HCT116 (cell line): ENCODE measurements at regions not wholly inside any gene's neighbourhood (a gene's known extent, or its start where the extent isn't known, plus 50 kb on each side); places are given as distances from the start of the nearest gene placed in this dataset.

ENCODE experiments used
- ATAC-seq: fragments of 200-7000 bp; cut with Tn5 transposase; 2 replicates; pipeline ENCODE4 v1.9.1; 2020; ENCODE audit warnings: mild to moderate bottlenecking, moderate library complexity
- BruUV-seq: library from RNA; stranded (reverse); fragments of 400-500 nt; replicated peaks from 2 replicates; lab custom pipeline; 2021; lab: Mats Ljungman, UMichigan
- CTCF ChIA-PET: fragments of 300-600 bp; sonication (Branson Sonifier 250); formaldehyde crosslinking; loops from one replicate; lab custom pipeline; 2021; ENCODE audit warnings: antibody characterized with exemption; lab: Charles Lee
- POLR2A ChIA-PET: fragments of 300-600, 350-600 bp; sonication (Branson Sonifier 250); formaldehyde crosslinking; loops from one replicate; lab custom pipeline; 2021; ENCODE audit warnings: antibody characterized with exemption; lab: Charles Lee
- RAD21 ChIA-PET, 2 experiments: fragments of 300-600 bp; sonication (Branson Sonifier 250); formaldehyde crosslinking; loops; one replicate each; lab custom pipeline; 2023; ENCODE audit warnings: low total read pairs in 2 of 2; ENCODE audit not compliant: uncharacterized antibody in 2 of 2, unreplicated experiment in 2 of 2, low non-redundant PET in 1 of 2; lab: Charles Lee
- DNase-seq: peaks from one replicate; pipeline ENCODE4 v3.0.0-alpha.2; 2010; ENCODE audit warnings: low read depth, low spot score
- H2AFZ ChIP-seq: fragments of 200-600 bp; shearing (Covaris generic), sonication (generic); 2 replicates; pipeline ENCODE4 v1.6.1; 2017; ENCODE audit warnings: low read depth, mixed run types, mixed read lengths, antibody characterized with exemption, low read length; ENCODE audit not compliant: poor library complexity, severe bottlenecking
- H3K27ac ChIP-seq: 2 replicates; pipeline ENCODE4 v1.5.1; 2012; ENCODE audit warnings: low read depth, low read length
- H3K27me3 ChIP-seq: fragments of 200-600 bp; sonication (generic); 2 replicates; pipeline ENCODE4 v1.6.1; 2016; ENCODE audit warnings: mixed run types, low read length, mixed read lengths; ENCODE audit not compliant: insufficient read depth
- H3K36me3 ChIP-seq, 2 experiments: fragments of 200-500 bp in 1 of 2; fragments of 200-600 bp in 1 of 2; sonication (Bioruptor generic) in 1 of 2; sonication (generic) in 1 of 2; 2 replicates each; pipeline versions ENCODE4 v1.5.1 to v1.6.1; 2014 to 2016; ENCODE audit warnings: low read length in 2 of 2, inconsistent platforms in 1 of 2, mixed read lengths in 1 of 2, mixed run types in 1 of 2; ENCODE audit not compliant: insufficient read depth in 2 of 2, control insufficient read depth in 1 of 2
- H3K4me1 ChIP-seq, 2 experiments: fragments of 200-600 bp in 1 of 2; sonication (generic) in 1 of 2; 2 replicates each; pipeline versions ENCODE4 v1.5.1 to v1.6.1; 2012 to 2017; ENCODE audit warnings: low read length in 2 of 2, inconsistent platforms in 1 of 2, mild to moderate bottlenecking in 1 of 2, mixed read lengths in 1 of 2, mixed run types in 1 of 2, moderate library complexity in 1 of 2; ENCODE audit not compliant: insufficient read depth in 2 of 2, control insufficient read depth in 1 of 2
- H3K4me2 ChIP-seq: fragments of 200-600 bp; sonication (generic); 2 replicates; pipeline ENCODE4 v1.6.1; 2017; ENCODE audit warnings: mixed run types, low read length, mixed read lengths
- H3K4me3 ChIP-seq, 2 experiments: fragments of 200-600 bp in 1 of 2; sonication (generic) in 1 of 2; replicated peaks in 1 of 2; 2 replicates each; pipeline ENCODE4 v1.5.1; 2011 to 2016; ENCODE audit warnings: low read length in 2 of 2, control low read depth in 1 of 2, low read depth in 1 of 2, mild to moderate bottlenecking in 1 of 2, mixed read lengths in 1 of 2, mixed run types in 1 of 2
- H3K79me2 ChIP-seq: fragments of 200-600 bp; sonication (generic); 2 replicates; pipeline ENCODE4 v1.6.1; 2017; ENCODE audit warnings: mild to moderate bottlenecking, mixed run types, low read length, moderate library complexity, mixed read lengths; ENCODE audit not compliant: insufficient read depth
- H3K9ac ChIP-seq: fragments of 200-600 bp; sonication (generic); 2 replicates; pipeline ENCODE4 v1.6.1; 2016; ENCODE audit warnings: low read length, mixed read lengths
- H3K9me2 ChIP-seq: fragments of 200-600 bp; sonication (generic), shearing (Covaris generic); 2 replicates; pipeline ENCODE4 v1.6.1; 2017; ENCODE audit warnings: mixed run types, mild to moderate bottlenecking, moderate library complexity; ENCODE audit not compliant: insufficient read depth
- H3K9me3 ChIP-seq, 2 experiments: fragments of 200-500 bp in 1 of 2; fragments of 200-600 bp in 1 of 2; sonication (Bioruptor generic) in 1 of 2; sonication (generic) in 1 of 2; 2 replicates each; pipeline ENCODE4 v1.6.1; 2014 to 2017; ENCODE audit warnings: low read length in 2 of 2, mixed read lengths in 2 of 2, inconsistent platforms in 1 of 2, low read depth in 1 of 2, mild to moderate bottlenecking in 1 of 2, mixed run types in 1 of 2, moderate library complexity in 1 of 2; ENCODE audit not compliant: control insufficient read depth in 1 of 2, insufficient read depth in 1 of 2
- H4K20me1 ChIP-seq: fragments of 200-600 bp; sonication (generic), shearing (Covaris generic); 2 replicates; pipeline ENCODE4 v1.6.1; 2017; ENCODE audit warnings: mixed run types, mild to moderate bottlenecking, moderate library complexity; ENCODE audit not compliant: insufficient read depth
- CBX3 ChIP-seq: IDR thresholded peaks from 2 replicates; pipeline ENCODE4 v1.6.1; 2012; ENCODE audit warnings: low read depth
- EZH2 ChIP-seq: fragments of 200-600 bp; sonication (generic); IDR thresholded peaks from 2 replicates; pipeline ENCODE4 v1.6.1; 2017; ENCODE audit warnings: antibody characterized with exemption, mixed run types
- EZH2phosphoT487 ChIP-seq: fragments of 200-600 bp; IDR thresholded peaks from 2 replicates; pipeline ENCODE4 v1.6.1; 2018; ENCODE audit warnings: antibody characterized with exemption, borderline replicate concordance
- JUND ChIP-seq: IDR thresholded peaks from 2 replicates; pipeline ENCODE4 v1.6.1; 2012
- POLR2AphosphoS5 ChIP-seq: IDR thresholded peaks from 2 replicates; pipeline ENCODE4 v1.6.1; 2011; ENCODE audit warnings: mild to moderate bottlenecking, low read depth, low read length, moderate library complexity
- SP1 ChIP-seq: IDR thresholded peaks from 2 replicates; pipeline ENCODE4 v1.6.1; 2012; ENCODE audit warnings: low read depth
- SRF ChIP-seq: IDR thresholded peaks from 2 replicates; pipeline ENCODE4 v1.6.1; 2012; ENCODE audit warnings: low read depth
- TCF7L2 ChIP-seq: IDR thresholded peaks from 2 replicates; pipeline ENCODE4 v1.7.0; 2011; ENCODE audit warnings: borderline replicate concordance, inconsistent platforms; ENCODE audit not compliant: insufficient read depth, insufficient read length; ENCODE audit errors: extremely low read depth
- YY1 ChIP-seq: IDR thresholded peaks from 2 replicates; pipeline ENCODE4 v1.6.1; 2011; ENCODE audit warnings: low read length, low read depth, moderate library complexity, mild to moderate bottlenecking; ENCODE audit not compliant: insufficient replicate concordance; ENCODE audit errors: extremely low read depth
- ZNF274 ChIP-seq: fragments of 200-500 bp; sonication (Bioruptor generic); IDR thresholded peaks from 2 replicates; pipeline ENCODE4 v1.6.1; 2014; ENCODE audit warnings: mild to moderate bottlenecking, low read depth, low read length, inconsistent platforms
- intact Hi-C: fragments of 100-400 bp; cut with micrococcal nuclease; formaldehyde crosslinking; loops from 2 replicates; pipeline ENCODE4 v1.10.0; 2022
- TF ChIP-seq, protein P1 (sequence below): IDR thresholded peaks from 2 replicates; pipeline ENCODE4 v1.6.1; 2012; ENCODE audit warnings: low read depth
- TF ChIP-seq, protein P2 (sequence below): IDR thresholded peaks from 2 replicates; pipeline ENCODE4 v1.6.1; 2012
- TF ChIP-seq, protein P3 (sequence below), 3 experiments: fragments of 200-600 bp in 1 of 3; sonication (generic) in 1 of 3; IDR thresholded peaks in 2 of 3; conservative IDR thresholded peaks in 1 of 3; 2 replicates each; pipeline ENCODE4 v1.5.1; 2012 to 2017; ENCODE audit warnings: low read depth in 2 of 3, low read length in 2 of 3, antibody characterized with exemption in 1 of 3, borderline replicate concordance in 1 of 3, control low read depth in 1 of 3, mild to moderate bottlenecking in 1 of 3, mixed read lengths in 1 of 3, mixed run types in 1 of 3, moderate library complexity in 1 of 3; ENCODE audit not compliant: insufficient read depth in 1 of 3

DNA sequence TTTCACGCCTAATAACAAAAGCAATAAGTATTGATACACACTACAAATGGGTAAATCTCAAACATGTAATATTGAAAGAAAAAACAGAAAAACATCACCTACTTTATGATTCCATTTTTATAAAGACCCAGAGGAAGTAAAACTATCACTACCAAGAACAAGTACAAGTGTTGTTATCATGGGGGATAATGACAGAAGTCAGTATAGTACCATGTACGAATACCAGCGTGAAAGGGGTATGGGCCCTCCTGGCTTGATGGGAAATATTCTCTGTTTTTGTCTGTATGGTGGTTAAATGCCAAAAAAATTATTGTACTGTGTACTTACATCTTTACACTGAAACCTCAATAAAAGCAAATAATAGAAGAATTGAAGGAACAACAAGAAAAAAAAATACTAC is 665.7 kb downstream of the TMEM182 start:
- Histone ChIP-seq H3K27me3 (no peaks in the 10 kb centered on the region), H3K4me1 (no peaks in the 10 kb centered on the region), H3K9me2 (no peaks in the 10 kb centered on the region), H3K4me2 (no peak overlapping the region), H4K20me1 (no peaks in the 10 kb centered on the region), H3K36me3 (no peaks in the 10 kb centered on the region), H3K9ac (no peak overlapping the region), H3K27ac (no peak overlapping the region), H3K9me3 (peaks cover 19 to 23% of the 10 kb centered on the region in 2 experiments; a peak in 2 of 4 replicates), H2AFZ (no peak overlapping the region), H3K79me2 (no peaks in the 10 kb centered on the region), H3K4me3 (no peak overlapping the region)
- no peak for ATAC-seq
- ChIA-PET RAD21 (no interaction called here), POLR2A (no interaction called here), CTCF (no interaction called here)
- BruUV-seq: no TSS peak
- DNase-seq: no peak
- intact Hi-C loops: no loop called here
- TF ChIP-seq TCF7L2 (no peak), JUND (no peak), EZH2 (no peak), SRF (no peak), SP1 (no peak), POLR2AphosphoS5 (no peak), EZH2phosphoT487 (no peak), CBX3 (no peak), YY1 (no peak), ZNF274 (no peak)
- TF ChIP-seq, protein P1, sequence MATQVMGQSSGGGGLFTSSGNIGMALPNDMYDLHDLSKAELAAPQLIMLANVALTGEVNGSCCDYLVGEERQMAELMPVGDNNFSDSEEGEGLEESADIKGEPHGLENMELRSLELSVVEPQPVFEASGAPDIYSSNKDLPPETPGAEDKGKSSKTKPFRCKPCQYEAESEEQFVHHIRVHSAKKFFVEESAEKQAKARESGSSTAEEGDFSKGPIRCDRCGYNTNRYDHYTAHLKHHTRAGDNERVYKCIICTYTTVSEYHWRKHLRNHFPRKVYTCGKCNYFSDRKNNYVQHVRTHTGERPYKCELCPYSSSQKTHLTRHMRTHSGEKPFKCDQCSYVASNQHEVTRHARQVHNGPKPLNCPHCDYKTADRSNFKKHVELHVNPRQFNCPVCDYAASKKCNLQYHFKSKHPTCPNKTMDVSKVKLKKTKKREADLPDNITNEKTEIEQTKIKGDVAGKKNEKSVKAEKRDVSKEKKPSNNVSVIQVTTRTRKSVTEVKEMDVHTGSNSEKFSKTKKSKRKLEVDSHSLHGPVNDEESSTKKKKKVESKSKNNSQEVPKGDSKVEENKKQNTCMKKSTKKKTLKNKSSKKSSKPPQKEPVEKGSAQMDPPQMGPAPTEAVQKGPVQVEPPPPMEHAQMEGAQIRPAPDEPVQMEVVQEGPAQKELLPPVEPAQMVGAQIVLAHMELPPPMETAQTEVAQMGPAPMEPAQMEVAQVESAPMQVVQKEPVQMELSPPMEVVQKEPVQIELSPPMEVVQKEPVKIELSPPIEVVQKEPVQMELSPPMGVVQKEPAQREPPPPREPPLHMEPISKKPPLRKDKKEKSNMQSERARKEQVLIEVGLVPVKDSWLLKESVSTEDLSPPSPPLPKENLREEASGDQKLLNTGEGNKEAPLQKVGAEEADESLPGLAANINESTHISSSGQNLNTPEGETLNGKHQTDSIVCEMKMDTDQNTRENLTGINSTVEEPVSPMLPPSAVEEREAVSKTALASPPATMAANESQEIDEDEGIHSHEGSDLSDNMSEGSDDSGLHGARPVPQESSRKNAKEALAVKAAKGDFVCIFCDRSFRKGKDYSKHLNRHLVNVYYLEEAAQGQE: no peak
- TF ChIP-seq, protein P2, sequence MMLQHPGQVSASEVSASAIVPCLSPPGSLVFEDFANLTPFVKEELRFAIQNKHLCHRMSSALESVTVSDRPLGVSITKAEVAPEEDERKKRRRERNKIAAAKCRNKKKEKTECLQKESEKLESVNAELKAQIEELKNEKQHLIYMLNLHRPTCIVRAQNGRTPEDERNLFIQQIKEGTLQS: no peak
- TF ChIP-seq, protein P3, sequence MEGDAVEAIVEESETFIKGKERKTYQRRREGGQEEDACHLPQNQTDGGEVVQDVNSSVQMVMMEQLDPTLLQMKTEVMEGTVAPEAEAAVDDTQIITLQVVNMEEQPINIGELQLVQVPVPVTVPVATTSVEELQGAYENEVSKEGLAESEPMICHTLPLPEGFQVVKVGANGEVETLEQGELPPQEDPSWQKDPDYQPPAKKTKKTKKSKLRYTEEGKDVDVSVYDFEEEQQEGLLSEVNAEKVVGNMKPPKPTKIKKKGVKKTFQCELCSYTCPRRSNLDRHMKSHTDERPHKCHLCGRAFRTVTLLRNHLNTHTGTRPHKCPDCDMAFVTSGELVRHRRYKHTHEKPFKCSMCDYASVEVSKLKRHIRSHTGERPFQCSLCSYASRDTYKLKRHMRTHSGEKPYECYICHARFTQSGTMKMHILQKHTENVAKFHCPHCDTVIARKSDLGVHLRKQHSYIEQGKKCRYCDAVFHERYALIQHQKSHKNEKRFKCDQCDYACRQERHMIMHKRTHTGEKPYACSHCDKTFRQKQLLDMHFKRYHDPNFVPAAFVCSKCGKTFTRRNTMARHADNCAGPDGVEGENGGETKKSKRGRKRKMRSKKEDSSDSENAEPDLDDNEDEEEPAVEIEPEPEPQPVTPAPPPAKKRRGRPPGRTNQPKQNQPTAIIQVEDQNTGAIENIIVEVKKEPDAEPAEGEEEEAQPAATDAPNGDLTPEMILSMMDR (IDR thresholded peaks at IDR 0.05 in 2 of 3, conservative IDR thresholded peaks at IDR 0.05 in 1 of 3; ENCODE audit: borderline replicate concordance in 1 of 3, insufficient read depth in 1 of 3, low read depth in 2 of 3, low read length in 2 of 3): no peak
